Urinary bladder (tissue), 3 donors: ENCODE measurements at regions not wholly inside any gene's neighbourhood (a gene's known extent, or its start where the extent isn't known, plus 50 kb on each side); places are given as distances from the start of the nearest gene placed in this dataset.

Source experiments
- DNase-seq: peaks from one replicate; pipeline ENCODE4 v3.0.0-alpha.2; 2015; ENCODE audit errors: extremely low spot score
- H3K27ac ChIP-seq: one replicate; pipeline ENCODE4 v1.5.1; 2013; ENCODE audit warnings: low read depth, mild to moderate bottlenecking, moderate library complexity
- H3K36me3 ChIP-seq: one replicate; pipeline ENCODE4 v1.6.1; 2013; ENCODE audit warnings: mild to moderate bottlenecking, moderate library complexity; ENCODE audit not compliant: insufficient read depth
- H3K4me1 ChIP-seq: one replicate; pipeline ENCODE4 v1.6.1; 2013; ENCODE audit warnings: mild to moderate bottlenecking, moderate library complexity; ENCODE audit not compliant: insufficient read depth
- H3K4me3 ChIP-seq: one replicate; pipeline ENCODE4 v1.5.1; 2013; ENCODE audit warnings: low read depth, low read length
- WGBS: extraction: QIAGEN DNeasy Blood & Tissue Kit; methylation state at CpG from one replicate; pipeline ENCODE4 v1.1.7; 2013; 5-methylcytosine and 5-hydroxymethylcytosine counted together
- donor health status: healthy with polysubstance abuse.
- donor health status: healthy.

- Histone ChIP-seq H3K4me3 (no peak overlapping the region), H3K36me3 (no peaks in the 10 kb centered on the region), H3K4me1 (no peaks in the 10 kb centered on the region), H3K27ac (no peak overlapping the region)
- DNase-seq, result no peak
- WGBS, result 95% methylated on average over 3 of the region's 3 CpGs
These were observed 744.7 kb upstream of the CXADR start for GRCh38 chr21:16768096-16768495.

- Histone ChIP-seq H3K4me1 (no peaks in the 10 kb centered on the region), H3K36me3 (no peaks in the 10 kb centered on the region), H3K27ac (no peak overlapping the region), H3K4me3 (no peak overlapping the region)
- DNase-seq, result no peak
These were observed 742.6 kb upstream of the CXADR start for GRCh38 chr21:16770266-16770665.

- Histone ChIP-seq H3K4me3 (no peak overlapping the region), H3K4me1 (no peaks in the 10 kb centered on the region), H3K27ac (no peak overlapping the region), H3K36me3 (no peaks in the 10 kb centered on the region)
- WGBS, result 47% methylated on average over 1 of the region's 1 CpG
- no peak for DNase-seq
These were observed 739.6 kb upstream of the CXADR start for GRCh38 chr21:16773206-16773605.

GRCh38 chr21:16775076-16775475 lies 737.8 kb upstream of the CXADR start:
- WGBS, result 54% methylated on average over 5 of the region's 5 CpGs
- Histone ChIP-seq H3K4me1 (no peaks in the 10 kb centered on the region), H3K36me3 (no peaks in the 10 kb centered on the region), H3K4me3 (no peak overlapping the region), H3K27ac (no peak overlapping the region)
- DNase-seq, result no peak

GRCh38 chr21:16777041-16777720 lies 735.7 kb upstream of the CXADR start:
- Histone ChIP-seq H3K4me3 (no peak overlapping the region), H3K4me1 (no peaks in the 10 kb centered on the region), H3K27ac (no peak overlapping the region), H3K36me3 (no peaks in the 10 kb centered on the region)
- DNase-seq, result no peak
- 53% methylated on average over 6 of the region's 6 CpGs for WGBS

- no peaks in the 10 kb centered on the region for H3K36me3 ChIP-seq
- H3K4me1 ChIP-seq, result no peaks in the 10 kb centered on the region
- 37% methylated on average over 2 of the region's 2 CpGs for WGBS
- H3K27ac ChIP-seq, result no peak overlapping the region
- no peak overlapping the region for H3K4me3 ChIP-seq
- no peak for DNase-seq
These were observed 724.3 kb upstream of the CXADR start for GRCh38 chr21:16788584-16788983.

- 89% methylated on average over 3 of the region's 3 CpGs for WGBS
- Histone ChIP-seq H3K27ac (no peak overlapping the region), H3K36me3 (no peaks in the 10 kb centered on the region), H3K4me1 (no peaks in the 10 kb centered on the region), H3K4me3 (no peak overlapping the region)
- no peak for DNase-seq
These were observed 723.2 kb upstream of the CXADR start for GRCh38 chr21:16789636-16790035.

GRCh38 chr21:16792101-16792500 lies 720.7 kb upstream of the CXADR start:
- Histone ChIP-seq H3K4me3 (no peak overlapping the region), H3K36me3 (no peaks in the 10 kb centered on the region), H3K4me1 (no peaks in the 10 kb centered on the region), H3K27ac (no peak overlapping the region)
- DNase-seq, result no peak
- 84% methylated on average over 5 of the region's 5 CpGs for WGBS

- DNase-seq, result no peak
- Histone ChIP-seq H3K27ac (no peak overlapping the region), H3K4me3 (no peak overlapping the region), H3K36me3 (no peaks in the 10 kb centered on the region), H3K4me1 (no peaks in the 10 kb centered on the region)
- 44% methylated on average over 3 of the region's 3 CpGs for WGBS
These were observed 717.9 kb upstream of the CXADR start for GRCh38 chr21:16794950-16795349.

GRCh38 chr21:16796776-16797175 lies 716.1 kb upstream of the CXADR start:
- no peak for DNase-seq
- H3K27ac ChIP-seq, result no peak overlapping the region
- no peaks in the 10 kb centered on the region for H3K36me3 ChIP-seq
- no peak overlapping the region for H3K4me3 ChIP-seq
- no peaks in the 10 kb centered on the region for H3K4me1 ChIP-seq

GRCh38 chr21:16797540-16797939 lies 715.3 kb upstream of the CXADR start:
- H3K27ac ChIP-seq, result no peak overlapping the region
- H3K4me3 ChIP-seq, result no peak overlapping the region
- DNase-seq, result no peak
- no peaks in the 10 kb centered on the region for H3K36me3 ChIP-seq
- H3K4me1 ChIP-seq, result no peaks in the 10 kb centered on the region
- WGBS, result 66% methylated on average over 2 of the region's 2 CpGs

GRCh38 chr21:16797966-16798365 lies 714.9 kb upstream of the CXADR start:
- no peaks in the 10 kb centered on the region for H3K36me3 ChIP-seq
- 44% methylated on average over 2 of the region's 2 CpGs for WGBS
- H3K4me3 ChIP-seq, result no peak overlapping the region
- H3K4me1 ChIP-seq, result no peaks in the 10 kb centered on the region
- no peak for DNase-seq
- no peak overlapping the region for H3K27ac ChIP-seq

- WGBS, result 95% methylated on average over 3 of the region's 3 CpGs
- DNase-seq, result no peak
- no peak overlapping the region for H3K27ac ChIP-seq
These were observed 712.1 kb upstream of the CXADR start for GRCh38 chr21:16800536-16801275.

GRCh38 chr21:16811011-16811410 lies 701.8 kb upstream of the CXADR start:
- Histone ChIP-seq H3K27ac (no peak overlapping the region), H3K4me1 (no peaks in the 10 kb centered on the region), H3K4me3 (no peak overlapping the region), H3K36me3 (no peaks in the 10 kb centered on the region)
- WGBS, result 93% methylated on average over 1 of the region's 1 CpG
- no peak for DNase-seq

More at GRCh38 chr21:16800536-16801275, 712.1 kb upstream of the CXADR start:
- Histone ChIP-seq H3K4me1 (no peaks in the 10 kb centered on the region), H3K36me3 (no peaks in the 10 kb centered on the region), H3K4me3 (no peak overlapping the region)
